ENCODE measurements at regions not wholly inside any gene's neighbourhood (a gene's known extent, or its start where the extent isn't known, plus 50 kb on each side); places are given as distances from the start of the nearest gene placed in this dataset.

- TF ChIP-seq, protein P1, sequence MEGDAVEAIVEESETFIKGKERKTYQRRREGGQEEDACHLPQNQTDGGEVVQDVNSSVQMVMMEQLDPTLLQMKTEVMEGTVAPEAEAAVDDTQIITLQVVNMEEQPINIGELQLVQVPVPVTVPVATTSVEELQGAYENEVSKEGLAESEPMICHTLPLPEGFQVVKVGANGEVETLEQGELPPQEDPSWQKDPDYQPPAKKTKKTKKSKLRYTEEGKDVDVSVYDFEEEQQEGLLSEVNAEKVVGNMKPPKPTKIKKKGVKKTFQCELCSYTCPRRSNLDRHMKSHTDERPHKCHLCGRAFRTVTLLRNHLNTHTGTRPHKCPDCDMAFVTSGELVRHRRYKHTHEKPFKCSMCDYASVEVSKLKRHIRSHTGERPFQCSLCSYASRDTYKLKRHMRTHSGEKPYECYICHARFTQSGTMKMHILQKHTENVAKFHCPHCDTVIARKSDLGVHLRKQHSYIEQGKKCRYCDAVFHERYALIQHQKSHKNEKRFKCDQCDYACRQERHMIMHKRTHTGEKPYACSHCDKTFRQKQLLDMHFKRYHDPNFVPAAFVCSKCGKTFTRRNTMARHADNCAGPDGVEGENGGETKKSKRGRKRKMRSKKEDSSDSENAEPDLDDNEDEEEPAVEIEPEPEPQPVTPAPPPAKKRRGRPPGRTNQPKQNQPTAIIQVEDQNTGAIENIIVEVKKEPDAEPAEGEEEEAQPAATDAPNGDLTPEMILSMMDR (IDR thresholded peaks at IDR 0.05), result no peak
- no peak for TF ChIP-seq POLR2A (IDR thresholded peaks at IDR 0.05)
- no peak for TF ChIP-seq POLR2AphosphoS5 (IDR thresholded peaks at IDR 0.05)
Observed at GRCh38 chr3:144554889-144555288, 583.3 kb downstream of the DIPK2A start.
